Fibroblast of lung (primary cell): ENCODE measurements at regions not wholly inside any gene's neighbourhood (a gene's known extent, or its start where the extent isn't known, plus 50 kb on each side); places are given as distances from the start of the nearest gene placed in this dataset.

Experiments used
- DNase-seq, 2 donors: peaks; one replicate each; pipeline versions ENCODE4 v3.0.0 to v3.0.0-alpha.2; 2010; ENCODE audit warnings: low read depth in 2 of 2
- H2AFZ ChIP-seq: 2 replicates; pipeline ENCODE4 v1.5.1; 2012; ENCODE audit warnings: low read length, control low read depth, inconsistent platforms
- H3K27ac ChIP-seq: 2 replicates; pipeline ENCODE4 v1.5.1; 2011; ENCODE audit warnings: low read length, control low read depth; ENCODE audit not compliant: insufficient read depth
- H3K27me3 ChIP-seq: 2 replicates; pipeline ENCODE4 v1.5.1; 2011; ENCODE audit warnings: mild to moderate bottlenecking, low read length; ENCODE audit not compliant: control insufficient read depth, insufficient read depth
- H3K36me3 ChIP-seq: 2 replicates; pipeline ENCODE4 v1.5.1; 2011; ENCODE audit warnings: low read length; ENCODE audit not compliant: control insufficient read depth, insufficient read depth
- H3K4me1 ChIP-seq: 2 replicates; pipeline ENCODE4 v1.5.1; 2011; ENCODE audit warnings: low read length; ENCODE audit not compliant: control insufficient read depth, insufficient read depth; ENCODE audit errors: extremely low read depth
- H3K4me2 ChIP-seq: 2 replicates; pipeline ENCODE4 v1.5.1; 2011; ENCODE audit warnings: low read length, control low read depth; ENCODE audit not compliant: insufficient read depth; ENCODE audit errors: extremely low read depth
- H3K4me3 ChIP-seq, 4 experiments: fragments of 200-600 bp in 1 of 4; sonication (generic) in 1 of 4; replicated peaks in 1 of 4; 2 replicates each; pipeline ENCODE4 v1.5.1; 2011 to 2016; ENCODE audit warnings: low read length in 4 of 4, low read depth in 3 of 4, mild to moderate bottlenecking in 3 of 4, control low read depth in 2 of 4, inconsistent platforms in 1 of 4, mixed read lengths in 1 of 4; ENCODE audit not compliant: insufficient read depth in 1 of 4; ENCODE audit errors: control extremely low read depth in 1 of 4
- H3K79me2 ChIP-seq: 2 replicates; pipeline ENCODE4 v1.5.1; 2012; ENCODE audit warnings: mild to moderate bottlenecking, low read length, inconsistent platforms; ENCODE audit not compliant: control insufficient read depth, insufficient read depth
- H3K9ac ChIP-seq: 2 replicates; pipeline ENCODE4 v1.5.1; 2011; ENCODE audit warnings: mild to moderate bottlenecking, low read length, control low read depth; ENCODE audit not compliant: insufficient read depth
- H3K9me3 ChIP-seq: 2 replicates; pipeline ENCODE4 v1.5.1; 2012; ENCODE audit warnings: low read depth, low read length; ENCODE audit not compliant: control insufficient read depth, insufficient read depth
- H4K20me1 ChIP-seq: 2 replicates; pipeline ENCODE4 v1.5.1; 2011; ENCODE audit warnings: low read length; ENCODE audit not compliant: control insufficient read depth, insufficient read depth; ENCODE audit errors: extremely low read depth
- CTCF ChIP-seq, 2 donors: IDR thresholded peaks in 1 of 2; conservative IDR thresholded peaks in 1 of 2; 1 replicate in 1 of 2; 2 replicates in 1 of 2; pipeline ENCODE4 v1.5.1; 2011 to 2012; ENCODE audit warnings: low read length in 2 of 2, control low read depth in 1 of 2, inconsistent platforms in 1 of 2, low read depth in 1 of 2, mild to moderate bottlenecking in 1 of 2
- EZH2 ChIP-seq: IDR thresholded peaks from 2 replicates; pipeline ENCODE4 v1.5.1; 2012; ENCODE audit warnings: low read length, control low read depth, mild to moderate bottlenecking; ENCODE audit errors: missing control alignments

- Histone ChIP-seq H3K36me3 (no peaks in the 10 kb centered on the region), H3K79me2 (no peaks in the 10 kb centered on the region), H3K27me3 (no peaks in the 10 kb centered on the region), H3K9ac (no peak overlapping the region), H3K4me1 (no peaks in the 10 kb centered on the region), H2AFZ (no peak overlapping the region), H3K4me3 (no peak overlapping the region), H3K9me3 (no peaks in the 10 kb centered on the region), H4K20me1 (no peaks in the 10 kb centered on the region), H3K27ac (no peak overlapping the region), H3K4me2 (no peak overlapping the region)
- DNase-seq, result no peak
- TF ChIP-seq EZH2, result no peak
- no peak for TF ChIP-seq CTCF (conservative IDR thresholded peaks at IDR 0.05 in 1 of 2, IDR thresholded peaks at IDR 0.05 in 1 of 2; ENCODE audit: low read depth in 1 of 2, low read length in 2 of 2)
Observed at GRCh38 chr12:78804262-78804661, 60.3 kb upstream of the SYT1 start.
